GM23248 (cell line): ENCODE measurements at regions not wholly inside any gene's neighbourhood (a gene's known extent, or its start where the extent isn't known, plus 50 kb on each side); places are given as distances from the start of the nearest gene placed in this dataset.

Source experiments
- EZH2 ChIP-seq: fragments of 200-600 bp; sonication (generic); IDR thresholded peaks from 2 replicates; pipeline ENCODE4 v1.6.1; 2018; ENCODE audit warnings: antibody characterized with exemption, mild to moderate bottlenecking; ENCODE audit not compliant: insufficient read depth, poor library complexity, severe bottlenecking
- EZH2phosphoT487 ChIP-seq: fragments of 200-600 bp; sonication (generic); IDR thresholded peaks from 2 replicates; pipeline ENCODE4 v1.6.1; 2018; ENCODE audit warnings: antibody characterized with exemption, moderate library complexity, mild to moderate bottlenecking, low read depth; ENCODE audit not compliant: insufficient read depth

- no peak for TF ChIP-seq EZH2
- no peak for TF ChIP-seq EZH2phosphoT487
These were observed 588.4 kb downstream of the RFPL4B start for GRCh38 chr6:112935402-112936078.
